HG03520 (cell line): ENCODE measurements at regions not wholly inside any gene's neighbourhood (a gene's known extent, or its start where the extent isn't known, plus 50 kb on each side); places are given as distances from the start of the nearest gene placed in this dataset.

Experiments
- ATAC-seq: cut with Tn5 transposase; IDR thresholded peaks from one replicate; pipeline ENCODE4 v1.9.1; 2021; ENCODE audit warnings: mild to moderate bottlenecking, moderate library complexity; ENCODE audit not compliant: unreplicated experiment

- ATAC-seq: no peak
Measured at GRCh38 chr4:96519291-96519690, 679.4 kb downstream of the PDHA2 start.

GRCh38 chr4:96521046-96521536, 681.2 kb downstream of the PDHA2 start:
- ATAC-seq: no peak

DNA sequence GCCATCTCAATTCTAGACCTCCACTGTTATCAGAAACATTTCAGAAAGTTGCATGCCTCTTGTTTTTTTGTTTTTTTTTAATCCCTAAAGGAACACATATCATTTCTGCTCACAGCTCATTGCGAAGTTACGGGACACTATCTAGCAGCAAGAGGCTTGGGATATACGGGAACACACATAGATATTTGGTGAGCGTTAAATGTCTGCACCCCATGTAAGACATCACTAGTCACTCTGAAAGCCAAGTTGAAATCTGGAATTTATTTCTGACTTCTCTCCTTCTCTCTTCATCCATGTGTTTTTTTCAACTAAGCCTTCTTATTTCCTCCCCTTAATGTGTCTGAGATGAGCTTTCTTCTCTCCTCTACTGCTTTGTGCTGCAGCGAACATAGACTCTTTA, 683.7 kb downstream of the PDHA2 start:
- no peak for ATAC-seq

GRCh38 chr4:96524311-96524875, 684.5 kb downstream of the PDHA2 start:
- no peak for ATAC-seq

GRCh38 chr4:96525898-96526297, 686.0 kb downstream of the PDHA2 start:
- no peak for ATAC-seq

- ATAC-seq: no peak
Measured at GRCh38 chr4:96526625-96527024, 686.7 kb downstream of the PDHA2 start.

- ATAC-seq: no peak
Measured at GRCh38 chr4:96531836-96532235, 691.9 kb downstream of the PDHA2 start.

DNA sequence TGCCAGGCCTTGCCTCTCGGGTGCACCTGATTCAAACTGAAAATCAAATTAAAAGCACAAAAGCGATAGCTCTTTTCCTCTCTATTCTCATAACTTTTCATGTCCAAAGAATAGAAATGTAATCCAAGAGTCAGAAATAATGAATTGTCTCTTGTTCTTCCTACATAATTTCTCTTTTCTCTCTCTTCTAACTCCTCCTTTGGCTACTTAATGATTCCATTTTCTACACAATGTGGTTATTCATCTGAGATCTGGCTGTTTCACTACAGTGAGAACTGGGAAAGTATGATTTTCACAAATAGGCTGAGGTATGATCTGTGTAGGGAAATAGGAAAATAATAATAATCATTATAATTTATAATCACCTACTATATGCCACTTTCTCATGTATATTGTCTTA, 703.5 kb downstream of the PDHA2 start:
- ATAC-seq: no peak

DNA sequence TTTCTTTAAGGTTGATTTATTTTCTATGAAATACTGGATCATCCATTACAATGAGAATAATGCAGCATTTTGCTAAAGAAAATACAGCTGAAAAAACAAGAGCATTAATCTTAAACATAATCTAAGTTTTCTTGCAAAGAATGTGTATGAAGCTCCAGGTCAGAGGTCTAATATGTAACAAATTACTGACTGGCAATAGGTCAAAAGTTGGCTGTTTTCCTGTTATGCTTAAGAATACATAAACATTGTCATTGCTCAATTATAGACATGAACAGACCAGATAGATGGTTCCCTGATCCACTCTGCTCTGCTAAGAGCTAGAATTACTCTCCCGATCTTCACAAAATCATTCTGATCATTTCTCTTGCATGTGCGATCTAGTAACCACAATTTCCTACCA, 718.6 kb downstream of the PDHA2 start:
- ATAC-seq: no peak

GRCh38 chr4:96566755-96567154, 726.9 kb downstream of the PDHA2 start:
- ATAC-seq: no peak

GRCh38 chr4:96585304-96585703, 745.4 kb downstream of the PDHA2 start:
- no peak for ATAC-seq

- no peak for ATAC-seq
Measured at GRCh38 chr4:96593422-96593821, 753.5 kb downstream of the PDHA2 start.

DNA sequence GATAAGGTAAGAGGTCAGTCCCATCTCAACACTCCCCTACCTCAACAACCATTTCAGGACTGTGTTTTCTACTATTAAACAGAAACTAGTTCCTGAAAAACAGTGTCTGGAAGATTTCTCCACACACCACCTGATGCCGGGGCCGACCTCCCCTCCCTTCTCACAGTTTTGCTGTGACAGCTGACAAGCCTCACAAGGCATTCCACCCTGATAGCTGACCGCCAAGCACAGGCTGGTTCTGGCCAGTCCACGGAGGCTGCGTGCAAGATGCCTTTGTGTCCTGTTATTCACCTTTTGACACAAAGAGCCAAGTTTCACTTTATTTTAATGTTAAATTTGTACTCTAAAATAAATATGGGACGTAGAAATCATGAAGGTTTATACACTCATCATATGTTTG, 758.6 kb downstream of the PDHA2 start:
- ATAC-seq: no peak

DNA sequence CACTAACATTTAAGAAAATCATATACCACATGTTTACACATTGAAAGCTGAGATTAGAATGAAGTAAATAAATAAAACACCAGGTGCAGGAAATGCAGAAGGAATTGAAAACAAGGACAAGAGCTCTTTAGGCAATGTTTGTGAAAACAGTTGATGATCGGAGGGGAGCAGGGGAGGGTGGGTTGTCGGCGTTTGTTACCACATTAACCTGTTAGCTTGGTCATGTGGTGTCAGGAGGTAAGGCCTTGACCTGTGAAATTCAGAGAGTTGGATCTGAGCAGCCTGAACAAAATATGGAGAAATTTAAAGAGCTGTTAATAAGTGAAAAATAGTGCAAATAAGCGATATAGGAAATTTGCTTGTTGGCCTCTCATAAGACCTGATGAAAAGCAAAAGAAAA, 759.9 kb downstream of the PDHA2 start:
- ATAC-seq: no peak

DNA sequence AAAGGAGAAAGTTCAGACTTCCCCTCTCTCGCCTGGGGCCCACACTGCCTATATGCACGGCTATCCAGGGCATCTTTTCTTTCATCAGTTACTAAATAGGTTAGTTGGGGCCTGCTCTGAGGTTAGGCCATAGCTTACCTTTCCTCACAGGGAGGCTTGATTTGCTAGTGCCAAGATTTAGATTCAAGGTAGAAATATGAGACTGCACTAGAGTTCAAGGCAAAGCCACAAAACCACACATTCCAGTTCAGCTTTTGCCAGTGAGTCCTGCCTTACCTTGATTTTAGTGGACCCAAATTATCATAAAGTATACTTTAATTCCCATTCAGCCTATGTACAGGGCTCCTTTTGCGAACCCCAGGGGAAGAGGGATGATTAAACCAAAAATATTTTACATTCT, 762.8 kb downstream of the PDHA2 start:
- no peak for ATAC-seq

GRCh38 chr4:96603641-96604040, 763.7 kb downstream of the PDHA2 start:
- ATAC-seq: no peak

DNA sequence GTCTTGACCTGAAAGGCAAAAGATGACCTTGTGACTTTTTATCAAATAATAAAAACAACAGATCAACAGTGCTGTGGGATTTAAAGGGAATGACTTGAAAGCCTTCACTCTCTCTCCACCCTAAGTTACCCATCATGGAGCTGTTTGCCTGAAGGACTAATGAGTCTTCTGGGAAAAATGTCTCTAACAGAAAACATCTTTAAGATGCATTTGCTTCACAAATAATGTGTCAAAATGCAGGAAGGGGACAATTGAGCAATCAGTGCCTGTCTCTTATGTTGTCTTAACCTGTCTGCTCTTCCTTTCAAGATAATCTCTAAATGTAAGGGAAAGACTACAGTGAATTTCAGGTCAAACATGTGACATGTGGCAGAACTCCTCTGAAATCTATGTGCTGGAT, 766.6 kb downstream of the PDHA2 start:
- ATAC-seq: no peak

- no peak for ATAC-seq
Measured at GRCh38 chr4:96626023-96626422, 786.1 kb downstream of the PDHA2 start.

DNA sequence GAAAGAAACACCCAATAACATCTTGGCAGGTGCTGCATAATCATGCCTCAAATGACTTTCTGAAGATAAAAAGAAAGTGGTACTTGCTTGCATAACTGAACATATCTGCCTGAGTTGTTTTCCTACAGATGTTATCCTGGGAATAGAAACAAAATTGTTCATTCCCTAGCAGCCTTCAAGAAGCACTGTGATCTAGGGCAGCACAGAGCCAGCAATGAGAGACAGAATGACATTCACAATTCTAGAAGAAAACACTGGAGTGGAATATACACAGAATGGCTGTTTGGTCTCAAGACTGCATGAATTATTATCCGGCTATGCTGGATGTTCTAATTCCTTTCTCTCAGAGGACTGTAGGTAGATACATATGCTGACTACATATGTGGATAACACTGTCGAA, 790.9 kb downstream of the PDHA2 start:
- ATAC-seq: no peak

GRCh38 chr4:96637971-96638412, 798.1 kb downstream of the PDHA2 start:
- ATAC-seq: no peak

- ATAC-seq: no peak
Measured at GRCh38 chr4:96639932-96640331, 800.0 kb downstream of the PDHA2 start.

DNA sequence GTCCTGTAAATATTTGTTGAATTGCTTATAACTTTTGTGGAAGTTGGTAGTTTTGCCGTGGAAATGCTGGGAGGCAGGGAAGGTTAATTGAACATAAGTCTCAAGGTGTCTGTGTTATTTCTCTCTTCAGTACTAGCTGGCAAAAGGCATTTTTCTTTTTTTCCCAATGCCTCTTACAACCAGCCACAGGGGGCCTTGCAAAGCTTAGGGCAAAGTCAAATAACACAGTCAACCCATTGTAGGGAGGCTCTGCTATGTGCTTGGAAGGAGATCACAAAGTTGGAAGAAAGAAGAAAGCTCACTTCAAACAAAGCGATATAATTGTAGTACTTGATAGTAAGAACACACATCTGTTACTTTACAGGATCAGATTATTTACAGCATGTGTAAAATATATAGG, 802.6 kb downstream of the PDHA2 start:
- ATAC-seq: no peak

DNA sequence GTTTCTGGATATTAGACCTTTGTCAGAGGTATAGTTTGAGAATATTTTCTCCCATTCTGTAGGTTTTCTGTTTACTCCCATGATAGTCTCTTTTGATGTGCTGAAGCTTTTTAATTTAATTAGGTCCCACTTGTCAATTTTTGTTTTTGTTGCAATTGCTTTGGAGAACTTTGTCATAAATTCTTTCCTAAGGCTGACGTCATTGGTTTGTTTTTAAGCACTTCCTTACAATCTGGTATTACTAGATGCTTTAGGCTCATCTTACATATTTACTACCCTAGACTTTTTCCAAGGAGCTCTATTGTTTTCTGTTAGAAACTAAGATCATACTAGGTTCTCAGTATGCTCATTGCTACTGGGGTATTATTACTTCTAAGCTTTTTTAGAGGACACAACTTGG, 806.3 kb downstream of the PDHA2 start:
- ATAC-seq: no peak
